Suprapubic skin (tissue), 2 donors: ENCODE measurements at regions not wholly inside any gene's neighbourhood (a gene's known extent, or its start where the extent isn't known, plus 50 kb on each side); places are given as distances from the start of the nearest gene placed in this dataset.

Experiments
- EP300 ChIP-seq: sonication (generic); formaldehyde crosslinking; IDR thresholded peaks from one replicate; pipeline ENCODE4 v1.6.1; 2017; ENCODE audit warnings: antibody characterized with exemption
- POLR2A ChIP-seq, 2 donors: fragments of 450-650 bp; IDR thresholded peaks; one replicate each; pipeline ENCODE4 v1.6.1; 2017; ENCODE audit warnings: antibody characterized with exemption in 2 of 2, mild to moderate bottlenecking in 2 of 2, moderate library complexity in 2 of 2

DNA sequence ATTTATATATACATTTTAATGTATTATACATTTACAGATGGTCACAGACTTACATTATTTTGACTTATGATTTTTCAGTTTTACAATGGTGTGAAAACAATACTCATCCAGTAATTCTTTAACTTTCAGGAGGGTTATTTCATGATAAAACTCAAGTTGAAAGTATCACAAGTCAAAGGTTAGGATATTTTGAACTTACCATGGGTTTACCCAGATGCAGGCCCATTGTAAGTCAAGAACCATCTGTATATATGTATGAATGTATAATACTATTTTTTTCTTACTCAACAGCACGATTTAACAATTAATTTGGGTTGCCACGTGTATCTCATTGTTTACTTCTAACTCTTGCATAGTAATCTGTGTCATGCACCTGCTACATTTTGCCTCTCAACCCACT is 1002.0 kb downstream of the OTOL1 start:
- TF ChIP-seq POLR2A (IDR thresholded peaks at IDR 0.05) = no peak
- TF ChIP-seq EP300 = no peak
